Activated CD8-positive, alpha-beta T cell treated with anti-CD3 and anti-CD28 coated beads for 36 hours (primary cell): ENCODE measurements at regions not wholly inside any gene's neighbourhood (a gene's known extent, or its start where the extent isn't known, plus 50 kb on each side); places are given as distances from the start of the nearest gene placed in this dataset.
A peak's percentile ranks its signal among the peaks of the same experiment; 100 is the strongest.

Experiments used
- ATAC-seq: fragments of 200-7000 bp; cut with Tn5 transposase; one replicate; pipeline ENCODE4 v1.10.0; 2021; ENCODE audit warnings: mild to moderate bottlenecking, moderate library complexity
- CTCF ChIA-PET: fragments of 350-600 bp; sonication (Branson Sonifier 250); formaldehyde crosslinking; loops from one replicate; lab custom pipeline; 2021; ENCODE audit warnings: antibody characterized with exemption; lab: Charles Lee
- POLR2A ChIA-PET: fragments of 350-600 bp; sonication (Branson Sonifier 250); formaldehyde crosslinking; loops from one replicate; lab custom pipeline; 2021; ENCODE audit warnings: antibody characterized with exemption; lab: Charles Lee
- DNase-seq: peaks from one replicate; pipeline ENCODE4 v3.0.0-alpha.2; 2020
- H3K27ac Mint-ChIP-seq: one replicate; pipeline ENCODE4 v1.8.0; 2021; ENCODE audit warnings: mild to moderate bottlenecking, mixed read lengths
- H3K27me3 Mint-ChIP-seq: one replicate; pipeline ENCODE4 v1.8.0; 2021; ENCODE audit warnings: mixed read lengths
- H3K36me3 Mint-ChIP-seq: one replicate; pipeline ENCODE4 v1.8.0; 2021; ENCODE audit warnings: low read depth, mixed read lengths
- H3K4me1 Mint-ChIP-seq: one replicate; pipeline ENCODE4 v1.8.0; 2021; ENCODE audit warnings: low read depth, mixed read lengths
- H3K4me3 Mint-ChIP-seq: one replicate; pipeline ENCODE4 v1.8.0; 2021; ENCODE audit warnings: mild to moderate bottlenecking, moderate library complexity, mixed read lengths
- H3K9me3 Mint-ChIP-seq: one replicate; pipeline ENCODE4 v1.8.0; 2021; ENCODE audit warnings: mixed read lengths
- intact Hi-C: fragments of 100-400 bp; cut with micrococcal nuclease; formaldehyde crosslinking; loops from one replicate; pipeline ENCODE4 v1.10.0; 2022
- TF ChIP-seq, protein P1 (sequence below): fragments of 200-600 bp; IDR thresholded peaks from one replicate; pipeline ENCODE4 v1.8.0; 2022; ENCODE audit warnings: antibody characterized with exemption, mild to moderate bottlenecking

DNA sequence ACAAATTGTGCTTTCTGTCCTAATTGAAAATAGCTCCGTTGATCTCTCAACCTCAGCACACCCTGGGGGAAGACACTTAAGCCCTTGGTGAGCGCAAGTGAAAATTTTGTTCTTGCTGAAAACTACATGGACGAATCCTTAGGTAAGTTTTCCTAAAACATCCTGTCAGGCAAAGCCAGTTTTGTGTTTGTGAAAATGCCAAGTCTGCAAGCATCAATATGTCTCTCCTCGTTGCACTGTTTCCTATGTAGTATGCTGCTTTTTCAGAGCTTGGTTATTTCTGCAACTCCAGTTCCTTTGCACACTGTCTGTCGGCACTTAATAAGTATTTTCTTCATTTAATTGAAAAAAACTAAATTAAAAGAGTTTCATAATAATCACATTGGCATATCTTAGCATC, 146.9 kb upstream of the POU3F3 start:
- POLR2A ChIA-PET, result no interaction called here
- no peak for ATAC-seq
- H3K9me3 Mint-ChIP-seq, result no peaks in the 10 kb centered on the region
- no peak overlapping the region for H3K27ac Mint-ChIP-seq
- no peak for DNase-seq
- no peaks in the 10 kb centered on the region for H3K4me1 Mint-ChIP-seq
- intact Hi-C loops, result no loop called here
- no peaks in the 10 kb centered on the region for H3K27me3 Mint-ChIP-seq
- CTCF ChIA-PET, result no interaction called here
- TF ChIP-seq, protein P1, sequence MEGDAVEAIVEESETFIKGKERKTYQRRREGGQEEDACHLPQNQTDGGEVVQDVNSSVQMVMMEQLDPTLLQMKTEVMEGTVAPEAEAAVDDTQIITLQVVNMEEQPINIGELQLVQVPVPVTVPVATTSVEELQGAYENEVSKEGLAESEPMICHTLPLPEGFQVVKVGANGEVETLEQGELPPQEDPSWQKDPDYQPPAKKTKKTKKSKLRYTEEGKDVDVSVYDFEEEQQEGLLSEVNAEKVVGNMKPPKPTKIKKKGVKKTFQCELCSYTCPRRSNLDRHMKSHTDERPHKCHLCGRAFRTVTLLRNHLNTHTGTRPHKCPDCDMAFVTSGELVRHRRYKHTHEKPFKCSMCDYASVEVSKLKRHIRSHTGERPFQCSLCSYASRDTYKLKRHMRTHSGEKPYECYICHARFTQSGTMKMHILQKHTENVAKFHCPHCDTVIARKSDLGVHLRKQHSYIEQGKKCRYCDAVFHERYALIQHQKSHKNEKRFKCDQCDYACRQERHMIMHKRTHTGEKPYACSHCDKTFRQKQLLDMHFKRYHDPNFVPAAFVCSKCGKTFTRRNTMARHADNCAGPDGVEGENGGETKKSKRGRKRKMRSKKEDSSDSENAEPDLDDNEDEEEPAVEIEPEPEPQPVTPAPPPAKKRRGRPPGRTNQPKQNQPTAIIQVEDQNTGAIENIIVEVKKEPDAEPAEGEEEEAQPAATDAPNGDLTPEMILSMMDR, result no peak
- no peak overlapping the region for H3K4me3 Mint-ChIP-seq
- H3K36me3 Mint-ChIP-seq, result no peaks in the 10 kb centered on the region

DNA sequence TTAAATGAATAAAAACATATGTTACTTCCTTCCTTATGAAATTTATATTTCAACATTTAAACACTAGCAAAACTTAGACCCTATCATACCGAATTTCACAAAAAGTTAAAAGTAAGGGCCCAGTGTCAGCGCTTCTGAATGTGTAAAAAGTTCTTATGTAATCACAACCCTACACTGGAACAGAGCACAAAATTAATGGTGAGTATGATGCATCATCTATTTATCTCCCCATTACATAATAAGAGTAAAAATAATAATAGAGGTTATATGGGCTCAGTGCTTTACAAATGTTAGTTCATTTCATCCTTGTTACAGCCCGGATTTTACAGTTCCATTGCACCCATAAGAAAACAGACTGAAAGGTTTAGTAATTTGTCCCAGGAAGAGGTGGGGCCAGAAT, 144.9 kb upstream of the POU3F3 start:
- intact Hi-C loops, result no loop called here
- TF ChIP-seq, protein P1, result no peak
- ChIA-PET CTCF (no interaction called here), POLR2A (interaction anchor here (0.6 kb wide), 1 partner anchor 441 kb away, joined by 3 read pairs; no protein-coding TSS in a partner anchor)
- ATAC-seq (no peak), DNase-seq (no peak)
- Mint-ChIP-seq H3K27me3 (no peaks in the 10 kb centered on the region), H3K4me1 (no peaks in the 10 kb centered on the region), H3K9me3 (no peaks in the 10 kb centered on the region), H3K36me3 (no peaks in the 10 kb centered on the region), H3K4me3 (no peak overlapping the region), H3K27ac (no peak overlapping the region)

DNA sequence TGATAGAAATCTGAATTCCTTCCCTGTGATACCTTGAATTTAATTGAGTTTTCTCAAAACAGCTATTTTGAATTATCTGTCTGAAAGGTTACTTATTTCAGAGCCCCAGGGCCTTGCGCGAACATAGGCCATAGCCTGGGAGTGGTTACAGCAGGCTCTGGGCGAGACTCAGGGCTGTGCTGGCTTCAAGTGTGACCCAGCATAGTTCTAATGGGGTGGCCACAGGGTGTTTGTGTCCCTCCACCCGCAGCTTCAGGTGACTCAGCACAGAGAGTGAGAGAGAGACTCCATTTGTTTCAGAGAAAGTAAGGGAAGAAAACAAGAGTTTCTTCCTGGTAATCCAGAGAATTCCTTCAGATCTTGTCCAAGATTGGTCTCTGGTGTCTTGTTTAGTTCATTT, 137.9 kb upstream of the POU3F3 start:
- DNase-seq (no peak), ATAC-seq (no peak)
- Mint-ChIP-seq H3K4me1 (no peaks in the 10 kb centered on the region), H3K36me3 (no peaks in the 10 kb centered on the region), H3K27ac (no peak overlapping the region), H3K27me3 (peaks cover 3% of the 10 kb centered on the region), H3K9me3 (no peaks in the 10 kb centered on the region), H3K4me3 (no peak overlapping the region)
- ChIA-PET POLR2A (no interaction called here), CTCF (no interaction called here)
- TF ChIP-seq, protein P1, result no peak
- intact Hi-C loops, result no loop called here

DNA sequence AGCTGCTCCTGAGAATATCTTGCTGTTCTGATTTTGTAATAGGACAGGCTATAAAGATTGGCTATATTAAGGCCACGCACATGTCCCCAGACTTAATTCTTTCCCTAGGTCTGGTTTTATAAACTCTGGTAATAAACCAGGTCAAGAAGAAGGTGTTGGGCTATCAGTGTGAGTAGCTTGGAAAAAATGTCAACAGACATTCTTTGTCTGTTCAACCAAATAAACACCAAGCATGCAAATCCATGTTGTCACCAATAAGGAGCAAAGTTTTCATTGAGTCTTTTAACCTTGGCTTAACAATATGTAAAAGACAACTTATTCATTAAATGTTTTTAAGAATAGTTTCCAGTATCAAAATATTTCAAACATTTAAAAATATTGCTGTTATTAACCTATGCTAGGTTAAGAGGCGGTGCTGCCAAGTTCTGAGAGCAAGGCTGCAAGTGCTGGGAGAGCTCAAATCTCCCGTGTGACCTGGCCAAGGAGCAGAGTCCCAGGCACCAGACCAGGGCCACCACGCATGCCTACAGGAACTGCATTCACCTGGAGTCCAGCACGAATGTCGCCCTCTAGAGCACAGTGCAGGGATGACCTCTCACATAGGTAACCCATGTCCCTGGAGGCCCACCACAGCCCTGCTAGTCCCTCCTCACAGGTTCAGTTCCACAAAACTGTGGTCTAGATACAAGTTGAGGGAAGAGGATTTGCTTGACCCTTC, 120.5 kb upstream of the POU3F3 start:
- DNase-seq (peak; percentile 61), ATAC-seq (peak; percentile 54)
- H3K27ac Mint-ChIP-seq, result no peak overlapping the region
- POLR2A ChIA-PET, result interaction anchor here (0.6 kb wide), 1 partner anchor 39 kb away, joined by 4 read pairs; no protein-coding TSS in a partner anchor
- no peaks in the 10 kb centered on the region for H3K36me3 Mint-ChIP-seq
- intact Hi-C loops, result loop anchor here (5.0 kb wide), 1 partner anchor 139 kb away; no protein-coding TSS in a partner anchor
- H3K4me3 Mint-ChIP-seq, result no peak overlapping the region
- H3K9me3 Mint-ChIP-seq, result peaks cover 7% of the 10 kb centered on the region
- H3K4me1 Mint-ChIP-seq, result peaks cover 11% of the 10 kb centered on the region
- H3K27me3 Mint-ChIP-seq, result no peaks in the 10 kb centered on the region
- CTCF ChIA-PET, result interaction anchor here (0.8 kb wide), 1 partner anchor 27 kb away, joined by 3 read pairs; no protein-coding TSS in a partner anchor
- TF ChIP-seq, protein P1, result peak; percentile 37

DNA sequence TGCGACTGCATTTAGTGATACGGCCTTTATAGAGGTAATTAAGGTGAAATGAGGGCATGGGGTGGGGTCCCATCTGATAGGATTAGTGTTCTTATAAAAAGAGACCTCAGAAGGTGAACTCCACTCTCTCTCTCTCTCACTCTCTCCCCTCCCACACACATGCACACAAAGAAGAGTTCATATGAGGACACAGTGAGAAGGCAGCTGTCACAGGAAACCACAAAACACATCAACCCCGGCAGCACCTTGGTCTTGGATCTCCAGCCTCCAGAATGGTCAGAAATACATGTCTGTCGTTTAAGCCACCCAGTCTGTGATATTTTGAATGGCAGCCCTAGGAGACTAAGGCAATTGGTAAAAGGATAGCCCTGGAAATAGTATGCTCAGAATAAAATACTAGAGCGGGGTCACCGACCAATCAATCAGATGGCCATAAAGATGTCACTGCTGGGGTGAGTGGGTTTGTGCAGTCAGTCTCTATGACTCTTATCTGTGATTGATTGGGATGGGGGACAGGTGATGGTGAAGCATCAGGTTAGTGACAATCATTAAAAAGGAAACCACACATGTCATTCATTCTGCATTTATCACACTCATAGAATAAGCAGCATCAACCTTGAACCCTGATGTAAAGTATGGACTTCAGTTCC, 118.9 kb upstream of the POU3F3 start:
- H3K27ac Mint-ChIP-seq, result no peak overlapping the region
- H3K36me3 Mint-ChIP-seq, result no peaks in the 10 kb centered on the region
- H3K4me3 Mint-ChIP-seq, result no peak overlapping the region
- TF ChIP-seq, protein P1, result no peak
- H3K27me3 Mint-ChIP-seq, result no peaks in the 10 kb centered on the region
- ATAC-seq (peak; percentile 87), DNase-seq (peak; percentile 48)
- intact Hi-C loops, result loop anchor here (5.0 kb wide), 1 partner anchor 137 kb away; no protein-coding TSS in a partner anchor
- POLR2A ChIA-PET, result no interaction called here
- peaks cover 11% of the 10 kb centered on the region for H3K4me1 Mint-ChIP-seq
- CTCF ChIA-PET, result no interaction called here
- peaks cover 7% of the 10 kb centered on the region for H3K9me3 Mint-ChIP-seq
